PFSK-1 (cell line): ENCODE measurements at regions not wholly inside any gene's neighbourhood (a gene's known extent, or its start where the extent isn't known, plus 50 kb on each side); places are given as distances from the start of the nearest gene placed in this dataset.
A peak's percentile ranks its signal among the peaks of the same experiment; 100 is the strongest.

Experiments used
- FOXP2 ChIP-seq: optimal IDR thresholded peaks from 2 replicates; pipeline ENCODE3; 2011; ENCODE audit warnings: borderline replicate concordance, control low read depth, inconsistent platforms; ENCODE audit not compliant: insufficient read depth; ENCODE audit errors: extremely low read length, extremely low read depth
- POLR2AphosphoS5 ChIP-seq: IDR thresholded peaks from 2 replicates; pipeline ENCODE4 v1.6.1; 2012; ENCODE audit warnings: low read depth, mild to moderate bottlenecking, control low read depth, low read length, moderate library complexity
- SIN3A ChIP-seq: IDR thresholded peaks from 2 replicates; pipeline ENCODE4 v1.6.1; 2012; ENCODE audit warnings: mild to moderate bottlenecking, low read length, moderate library complexity, borderline replicate concordance; ENCODE audit not compliant: insufficient read depth
- TAF1 ChIP-seq: IDR thresholded peaks from 2 replicates; pipeline ENCODE4 v1.6.1; 2012; ENCODE audit warnings: low read length, control low read depth, borderline replicate concordance; ENCODE audit not compliant: insufficient read depth
- TF ChIP-seq, protein P1 (sequence below), 2 experiments: IDR thresholded peaks; 2 replicates each; pipeline versions ENCODE4 v1.6.1 to v1.8.0; 2011 to 2012; ENCODE audit warnings: low read depth in 2 of 2, low read length in 2 of 2, control low read depth in 1 of 2, inconsistent platforms in 1 of 2, mild to moderate bottlenecking in 1 of 2, moderate library complexity in 1 of 2; ENCODE audit not compliant: insufficient read depth in 1 of 2

DNA sequence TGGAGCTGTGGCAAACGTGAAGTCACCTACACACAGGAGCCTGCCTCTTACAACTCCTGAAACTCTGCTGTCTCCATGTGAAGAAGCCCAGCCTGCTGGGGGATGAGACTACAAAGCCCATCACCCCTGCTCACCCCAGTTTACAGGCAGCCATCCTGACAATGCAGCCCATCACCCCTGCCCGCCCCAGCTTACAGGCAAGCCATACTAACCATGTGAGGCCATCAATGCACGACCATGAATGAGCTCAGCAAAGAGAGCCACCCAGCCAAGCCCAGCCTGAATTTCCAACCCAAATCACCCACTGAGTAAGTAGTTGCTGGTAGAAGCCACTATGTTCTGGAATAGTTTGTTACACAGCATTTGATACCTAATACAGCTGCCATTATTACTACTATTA, 185.4 kb upstream of the NSMCE3 start:
- TF ChIP-seq SIN3A (no peak), FOXP2 (no peak), POLR2AphosphoS5 (no peak), TAF1 (no peak)
- TF ChIP-seq, protein P1, sequence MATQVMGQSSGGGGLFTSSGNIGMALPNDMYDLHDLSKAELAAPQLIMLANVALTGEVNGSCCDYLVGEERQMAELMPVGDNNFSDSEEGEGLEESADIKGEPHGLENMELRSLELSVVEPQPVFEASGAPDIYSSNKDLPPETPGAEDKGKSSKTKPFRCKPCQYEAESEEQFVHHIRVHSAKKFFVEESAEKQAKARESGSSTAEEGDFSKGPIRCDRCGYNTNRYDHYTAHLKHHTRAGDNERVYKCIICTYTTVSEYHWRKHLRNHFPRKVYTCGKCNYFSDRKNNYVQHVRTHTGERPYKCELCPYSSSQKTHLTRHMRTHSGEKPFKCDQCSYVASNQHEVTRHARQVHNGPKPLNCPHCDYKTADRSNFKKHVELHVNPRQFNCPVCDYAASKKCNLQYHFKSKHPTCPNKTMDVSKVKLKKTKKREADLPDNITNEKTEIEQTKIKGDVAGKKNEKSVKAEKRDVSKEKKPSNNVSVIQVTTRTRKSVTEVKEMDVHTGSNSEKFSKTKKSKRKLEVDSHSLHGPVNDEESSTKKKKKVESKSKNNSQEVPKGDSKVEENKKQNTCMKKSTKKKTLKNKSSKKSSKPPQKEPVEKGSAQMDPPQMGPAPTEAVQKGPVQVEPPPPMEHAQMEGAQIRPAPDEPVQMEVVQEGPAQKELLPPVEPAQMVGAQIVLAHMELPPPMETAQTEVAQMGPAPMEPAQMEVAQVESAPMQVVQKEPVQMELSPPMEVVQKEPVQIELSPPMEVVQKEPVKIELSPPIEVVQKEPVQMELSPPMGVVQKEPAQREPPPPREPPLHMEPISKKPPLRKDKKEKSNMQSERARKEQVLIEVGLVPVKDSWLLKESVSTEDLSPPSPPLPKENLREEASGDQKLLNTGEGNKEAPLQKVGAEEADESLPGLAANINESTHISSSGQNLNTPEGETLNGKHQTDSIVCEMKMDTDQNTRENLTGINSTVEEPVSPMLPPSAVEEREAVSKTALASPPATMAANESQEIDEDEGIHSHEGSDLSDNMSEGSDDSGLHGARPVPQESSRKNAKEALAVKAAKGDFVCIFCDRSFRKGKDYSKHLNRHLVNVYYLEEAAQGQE (IDR thresholded peaks at IDR 0.05; ENCODE audit: insufficient read depth in 1 of 2, low read depth in 2 of 2, low read length in 2 of 2): no peak

DNA sequence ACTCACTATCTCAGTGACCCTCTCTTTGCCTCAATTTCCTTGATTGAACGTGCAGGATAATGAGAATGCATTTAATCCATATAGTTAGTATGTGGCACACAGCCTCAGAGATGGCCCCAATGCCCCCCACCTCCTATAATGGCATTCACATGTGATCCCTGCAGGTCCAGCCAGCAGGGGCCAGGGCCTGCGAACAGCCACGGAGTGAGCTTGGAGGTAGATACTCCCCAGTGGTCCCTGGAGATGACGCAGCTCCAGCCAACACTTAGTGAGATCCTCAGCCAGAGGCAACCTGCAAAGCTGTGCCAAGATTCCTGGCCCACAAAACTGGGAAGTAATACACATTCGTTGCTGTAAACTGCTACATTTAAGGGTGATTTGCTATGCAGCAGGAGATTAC, 184.9 kb upstream of the NSMCE3 start:
- TF ChIP-seq POLR2AphosphoS5 (no peak), FOXP2 (no peak), TAF1 (no peak), SIN3A (no peak)
- TF ChIP-seq, protein P1 (IDR thresholded peaks at IDR 0.05; ENCODE audit: insufficient read depth in 1 of 2, low read depth in 2 of 2, low read length in 2 of 2): no peak

DNA sequence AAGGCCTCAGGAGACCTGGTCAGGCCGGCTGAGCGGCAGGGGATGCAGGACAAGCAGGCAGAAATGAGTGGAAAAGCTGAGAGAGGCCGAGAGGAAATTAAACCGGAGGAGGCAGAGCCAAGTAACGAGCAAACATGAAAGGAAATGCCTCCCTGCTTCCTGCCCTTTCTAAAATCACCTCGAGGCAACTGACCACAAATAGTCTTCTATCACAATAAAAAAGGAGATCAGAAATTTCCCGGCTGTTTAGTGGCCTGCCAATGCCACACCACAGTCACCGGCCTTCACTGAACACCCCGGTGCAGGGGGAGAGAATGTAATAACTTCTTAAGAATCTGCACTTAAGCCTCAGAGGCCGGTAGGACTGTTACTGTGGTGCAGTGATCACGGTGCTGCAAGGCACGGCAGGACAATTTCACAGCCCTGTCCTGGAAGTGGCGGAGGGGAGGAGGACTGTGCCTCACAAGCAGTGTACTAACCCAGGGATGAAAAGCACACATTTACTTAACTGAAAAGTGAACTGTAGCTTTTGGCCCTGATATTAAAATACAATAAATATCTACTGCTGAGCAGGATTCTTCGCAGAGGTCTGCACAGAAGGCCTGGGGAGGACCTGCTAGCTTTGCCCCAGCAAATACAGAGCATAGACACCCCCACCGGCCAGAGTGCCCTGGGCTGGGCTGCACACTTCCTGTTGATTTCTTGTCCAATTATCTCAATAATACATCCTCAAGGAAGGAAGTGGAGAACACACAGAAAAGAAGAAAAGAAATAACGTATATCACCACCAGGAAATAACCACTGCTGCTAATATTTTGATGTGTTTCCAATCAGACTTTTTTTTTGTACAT, 183.5 kb upstream of the NSMCE3 start:
- no peak for TF ChIP-seq POLR2AphosphoS5
- no peak for TF ChIP-seq TAF1
- no peak for TF ChIP-seq SIN3A
- TF ChIP-seq FOXP2: no peak
- TF ChIP-seq, protein P1 (IDR thresholded peaks at IDR 0.05; ENCODE audit: insufficient read depth in 1 of 2, low read depth in 2 of 2, low read length in 2 of 2): no peak

DNA sequence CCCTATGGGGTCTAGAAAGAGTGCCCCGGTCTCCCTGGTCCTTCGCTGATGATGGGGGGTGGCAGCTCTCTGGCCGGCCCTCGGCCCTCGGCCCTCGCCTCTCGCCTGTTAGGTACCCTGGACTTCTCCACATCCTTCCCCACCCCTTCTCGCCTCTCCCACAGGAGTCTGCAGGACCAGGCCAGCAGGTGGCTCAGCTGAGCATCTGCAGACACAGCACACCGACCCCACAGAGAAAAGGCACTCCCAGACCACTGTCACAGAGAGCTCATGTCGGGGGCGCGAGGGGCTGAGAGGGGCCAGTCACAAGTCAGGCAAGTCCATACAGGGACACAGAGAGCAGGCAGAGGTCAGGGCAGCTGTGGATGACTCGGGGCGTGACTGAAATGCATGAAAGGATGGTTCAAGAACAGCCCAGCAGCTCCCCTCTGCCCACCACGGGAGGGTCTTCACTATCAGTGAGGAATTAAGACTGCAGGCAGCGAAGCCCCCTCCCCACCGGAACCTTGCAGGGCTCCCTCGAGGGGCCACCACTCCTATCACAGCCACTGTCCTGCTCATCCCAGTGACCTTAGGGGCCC, 181.7 kb upstream of the NSMCE3 start:
- TF ChIP-seq TAF1 (no peak), POLR2AphosphoS5 (no peak), SIN3A (no peak), FOXP2 (no peak)
- TF ChIP-seq, protein P1 (IDR thresholded peaks at IDR 0.05; ENCODE audit: insufficient read depth in 1 of 2, low read depth in 2 of 2, low read length in 2 of 2): no peak

DNA sequence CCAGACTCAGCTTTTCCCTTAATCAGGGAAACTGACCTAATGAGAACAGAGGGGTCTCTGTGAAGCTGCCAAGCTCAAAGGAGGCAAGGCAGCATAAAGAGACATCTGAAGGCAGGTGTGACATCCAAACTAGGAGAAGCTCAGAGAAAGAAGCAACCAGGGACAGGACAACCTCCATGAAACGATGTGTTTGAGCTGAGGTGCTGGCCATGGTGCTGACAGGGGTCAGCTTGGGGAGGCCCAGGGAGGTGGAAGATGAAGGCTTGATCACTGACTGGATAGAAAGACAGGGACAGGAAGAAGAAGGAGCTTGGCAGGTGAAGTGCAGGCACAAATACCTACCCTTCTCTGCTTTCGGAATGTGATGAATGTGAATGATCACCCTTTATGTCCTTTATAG, 179.5 kb upstream of the NSMCE3 start:
- no peak for TF ChIP-seq TAF1
- TF ChIP-seq, protein P1 (IDR thresholded peaks at IDR 0.05; ENCODE audit: insufficient read depth in 1 of 2, low read depth in 2 of 2, low read length in 2 of 2): peak; percentile 76 to 93
